ENCODE measurements at regions not wholly inside any gene's neighbourhood (a gene's known extent, or its start where the extent isn't known, plus 50 kb on each side); places are given as distances from the start of the nearest gene placed in this dataset.
A peak's percentile ranks its signal among the peaks of the same experiment; 100 is the strongest.

- DNase-seq (ENCODE audit: low read depth): peak; percentile 100
- H3K4me3 ChIP-seq (ENCODE audit: low read depth, low read length): peak overlapping the region; percentile 7
- 0 out of 2 replicates have a peak, but pooled peaks have one; percentile 3 for TF ChIP-seq CTCF (IDR thresholded peaks at IDR 0.05; ENCODE audit: control insufficient read depth, extremely low read depth, insufficient read depth)
These were observed 224.1 kb upstream of the TPRG1 start for GRCh38 chr3:188947401-188948280.

GRCh38 chr3:188948281-188948996 lies 223.3 kb upstream of the TPRG1 start:
- DNase-seq (ENCODE audit: low read depth): no peak
- TF ChIP-seq CTCF (IDR thresholded peaks at IDR 0.05; ENCODE audit: control insufficient read depth, extremely low read depth, insufficient read depth): no peak
- H3K4me3 ChIP-seq (ENCODE audit: low read depth, low read length): peak overlapping the region; percentile 7

GRCh38 chr3:188948997-188949389 lies 222.8 kb upstream of the TPRG1 start:
- DNase-seq (ENCODE audit: low read depth): no peak
- no peak overlapping the region for H3K4me3 ChIP-seq (ENCODE audit: low read depth, low read length)
- TF ChIP-seq CTCF (IDR thresholded peaks at IDR 0.05; ENCODE audit: control insufficient read depth, extremely low read depth, insufficient read depth): no peak

GRCh38 chr3:188949456-188949855 lies 222.3 kb upstream of the TPRG1 start:
- no peak for DNase-seq (ENCODE audit: low read depth)
- H3K4me3 ChIP-seq (ENCODE audit: low read depth, low read length): no peak overlapping the region
- no peak for TF ChIP-seq CTCF (IDR thresholded peaks at IDR 0.05; ENCODE audit: control insufficient read depth, extremely low read depth, insufficient read depth)

GRCh38 chr3:188949996-188950395 lies 221.8 kb upstream of the TPRG1 start:
- no peak for TF ChIP-seq CTCF (IDR thresholded peaks at IDR 0.05; ENCODE audit: control insufficient read depth, extremely low read depth, insufficient read depth)
- no peak for DNase-seq (ENCODE audit: low read depth)
- H3K4me3 ChIP-seq (ENCODE audit: low read depth, low read length): no peak overlapping the region

- no peak for TF ChIP-seq CTCF (IDR thresholded peaks at IDR 0.05; ENCODE audit: control insufficient read depth, extremely low read depth, insufficient read depth)
- H3K4me3 ChIP-seq (ENCODE audit: low read depth, low read length): no peak overlapping the region
- DNase-seq (ENCODE audit: low read depth): no peak
These were observed 220.8 kb upstream of the TPRG1 start for GRCh38 chr3:188950832-188951489.

All from LNCaP clone FGC (cell line).